ENCODE measurements at regions not wholly inside any gene's neighbourhood (a gene's known extent, or its start where the extent isn't known, plus 50 kb on each side); places are given as distances from the start of the nearest gene placed in this dataset.

DNA sequence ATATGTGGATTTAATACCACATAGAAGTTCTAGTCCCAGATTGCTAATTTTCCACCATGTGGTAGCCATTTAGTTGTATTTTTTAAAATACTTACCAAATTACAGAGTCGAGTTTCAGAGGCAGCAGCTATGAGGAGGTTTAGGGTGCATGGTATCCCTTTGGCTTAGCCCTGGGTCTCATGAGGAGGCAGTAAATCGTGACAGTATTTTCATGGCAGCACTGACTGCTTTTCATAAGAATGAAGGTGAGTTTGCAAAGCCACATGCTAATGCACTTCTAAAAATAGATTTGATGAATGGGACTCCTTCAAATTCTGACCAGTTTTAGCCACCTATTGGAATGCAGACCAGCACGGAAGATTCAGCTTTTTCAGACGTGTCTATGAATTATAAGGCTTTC, 114.0 kb upstream of the FRG1 start:
- Histone ChIP-seq H3K4me3 (ENCODE audit: low read length) (no peak overlapping the region), H3K27ac (ENCODE audit: low read length) (no peak overlapping the region), H3K9ac (ENCODE audit: low read length) (no peak overlapping the region), H3K4me1 (ENCODE audit: low read length) (no peaks in the 10 kb centered on the region), H3K27me3 (ENCODE audit: low read depth, low read length) (no peaks in the 10 kb centered on the region), H3K79me2 (ENCODE audit: low read length) (no peaks in the 10 kb centered on the region), H4K20me1 (ENCODE audit: insufficient read depth, low read length) (no peaks in the 10 kb centered on the region), H3K4me2 (ENCODE audit: low read length) (no peak overlapping the region), H3K9me3 (ENCODE audit: insufficient read depth, low read length) (no peaks in the 10 kb centered on the region), H3K36me3 (replicated peaks; ENCODE audit: low read depth, low read length) (no peaks in the 10 kb centered on the region), H2AFZ (ENCODE audit: low read depth, low read length) (no peak overlapping the region)
- TF ChIP-seq, protein P1, sequence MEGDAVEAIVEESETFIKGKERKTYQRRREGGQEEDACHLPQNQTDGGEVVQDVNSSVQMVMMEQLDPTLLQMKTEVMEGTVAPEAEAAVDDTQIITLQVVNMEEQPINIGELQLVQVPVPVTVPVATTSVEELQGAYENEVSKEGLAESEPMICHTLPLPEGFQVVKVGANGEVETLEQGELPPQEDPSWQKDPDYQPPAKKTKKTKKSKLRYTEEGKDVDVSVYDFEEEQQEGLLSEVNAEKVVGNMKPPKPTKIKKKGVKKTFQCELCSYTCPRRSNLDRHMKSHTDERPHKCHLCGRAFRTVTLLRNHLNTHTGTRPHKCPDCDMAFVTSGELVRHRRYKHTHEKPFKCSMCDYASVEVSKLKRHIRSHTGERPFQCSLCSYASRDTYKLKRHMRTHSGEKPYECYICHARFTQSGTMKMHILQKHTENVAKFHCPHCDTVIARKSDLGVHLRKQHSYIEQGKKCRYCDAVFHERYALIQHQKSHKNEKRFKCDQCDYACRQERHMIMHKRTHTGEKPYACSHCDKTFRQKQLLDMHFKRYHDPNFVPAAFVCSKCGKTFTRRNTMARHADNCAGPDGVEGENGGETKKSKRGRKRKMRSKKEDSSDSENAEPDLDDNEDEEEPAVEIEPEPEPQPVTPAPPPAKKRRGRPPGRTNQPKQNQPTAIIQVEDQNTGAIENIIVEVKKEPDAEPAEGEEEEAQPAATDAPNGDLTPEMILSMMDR (IDR thresholded peaks at IDR 0.05; ENCODE audit: low read depth, low read length), result no peak
- no peak for TF ChIP-seq EZH2phosphoT487 (IDR thresholded peaks at IDR 0.05; ENCODE audit: low read depth)

DNA sequence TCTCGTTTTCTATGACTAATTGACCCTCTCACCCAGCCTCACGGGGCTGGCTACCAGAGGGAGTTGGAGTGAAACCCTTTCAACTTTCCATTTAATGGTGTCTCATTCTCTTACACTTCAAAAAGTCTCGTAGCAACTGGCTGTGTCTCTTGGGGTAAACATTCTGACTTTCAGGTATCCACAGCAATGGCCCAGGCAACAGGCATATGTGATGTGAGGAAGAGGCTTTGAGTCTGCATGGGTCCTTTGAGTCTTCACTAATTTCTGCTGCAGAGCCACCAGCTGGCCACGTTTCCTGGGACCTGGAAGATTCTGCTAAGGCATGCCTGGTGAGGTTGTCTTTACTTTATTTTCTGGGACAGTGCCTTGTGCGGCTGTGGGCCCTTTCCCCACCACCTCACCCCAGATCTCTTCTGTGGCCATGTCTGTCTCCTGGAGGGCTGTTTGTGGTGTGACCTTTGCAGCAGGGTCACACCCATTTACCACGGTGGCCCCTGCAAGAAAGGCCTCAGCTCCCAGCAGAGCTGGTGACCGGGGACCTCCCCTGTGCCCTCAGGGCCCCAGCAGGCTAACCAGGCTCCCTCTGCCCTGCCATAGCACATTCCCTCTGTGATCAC, 112.5 kb upstream of the FRG1 start:
- no peak overlapping the region for H3K4me2 ChIP-seq (ENCODE audit: low read length)
- no peaks in the 10 kb centered on the region for H4K20me1 ChIP-seq (ENCODE audit: insufficient read depth, low read length)
- TF ChIP-seq, protein P1 (IDR thresholded peaks at IDR 0.05; ENCODE audit: low read depth, low read length), result no peak
- H3K79me2 ChIP-seq (ENCODE audit: low read length), result no peaks in the 10 kb centered on the region
- H3K4me1 ChIP-seq (ENCODE audit: low read length), result no peaks in the 10 kb centered on the region
- no peak overlapping the region for H3K9ac ChIP-seq (ENCODE audit: low read length)
- no peaks in the 10 kb centered on the region for H3K36me3 ChIP-seq (replicated peaks; ENCODE audit: low read depth, low read length)
- H2AFZ ChIP-seq (ENCODE audit: low read depth, low read length), result no peak overlapping the region
- H3K9me3 ChIP-seq (ENCODE audit: insufficient read depth, low read length), result no peaks in the 10 kb centered on the region
- H3K27ac ChIP-seq (ENCODE audit: low read length), result no peak overlapping the region
- no peaks in the 10 kb centered on the region for H3K27me3 ChIP-seq (ENCODE audit: low read depth, low read length)
- H3K4me3 ChIP-seq (ENCODE audit: low read length), result no peak overlapping the region

DNA sequence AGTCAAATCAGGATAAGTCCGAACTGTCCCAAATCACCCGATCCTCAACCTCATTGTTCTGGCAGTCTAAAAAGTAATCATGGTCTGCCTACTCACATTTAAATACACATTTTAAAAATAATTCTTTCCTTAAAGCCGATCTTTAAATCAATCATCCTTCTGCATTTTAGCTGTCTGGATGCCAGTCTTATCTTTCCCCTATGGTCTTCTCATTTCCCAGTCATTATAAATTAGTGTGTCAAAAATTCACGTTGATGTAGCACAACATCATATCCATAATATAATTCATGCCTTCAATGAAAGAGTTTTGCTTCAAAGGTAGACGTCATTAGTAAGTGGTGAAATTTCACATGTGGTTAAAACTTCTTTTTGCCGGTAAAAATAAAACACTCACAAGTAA, 108.1 kb upstream of the FRG1 start:
- no peak overlapping the region for H3K4me2 ChIP-seq (ENCODE audit: low read length)
- H3K4me3 ChIP-seq (ENCODE audit: low read length), result no peak overlapping the region

DNA sequence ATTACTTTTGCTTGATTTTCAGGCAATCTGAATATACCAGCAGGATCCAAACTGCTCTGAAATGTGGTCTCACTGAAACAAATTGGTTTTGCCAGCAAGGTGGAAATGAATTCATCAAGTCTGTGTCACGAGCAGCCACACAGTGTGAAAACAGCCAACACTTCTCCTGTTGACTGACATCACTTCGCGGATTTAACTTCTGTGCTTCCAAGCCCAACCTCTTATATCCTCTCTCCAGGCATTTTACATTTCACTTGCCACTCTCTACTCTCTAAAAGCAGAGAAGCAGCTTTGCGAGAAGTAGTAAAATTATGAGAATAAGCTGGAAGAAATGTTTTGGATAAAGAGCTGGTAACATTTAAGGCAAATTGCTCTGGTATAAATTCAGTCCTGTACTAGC, 106.1 kb upstream of the FRG1 start:
- H3K4me2 ChIP-seq (ENCODE audit: low read length), result no peak overlapping the region
- TF ChIP-seq, protein P1 (IDR thresholded peaks at IDR 0.05; ENCODE audit: low read depth, low read length), result no peak
- TF ChIP-seq EZH2phosphoT487 (IDR thresholded peaks at IDR 0.05; ENCODE audit: low read depth), result no peak
- H2AFZ ChIP-seq (ENCODE audit: low read depth, low read length), result no peak overlapping the region
- no peak overlapping the region for H3K9ac ChIP-seq (ENCODE audit: low read length)
- H3K4me3 ChIP-seq (ENCODE audit: low read length), result no peak overlapping the region
- no peaks in the 10 kb centered on the region for H3K27me3 ChIP-seq (ENCODE audit: low read depth, low read length)
- H3K9me3 ChIP-seq (ENCODE audit: insufficient read depth, low read length), result no peaks in the 10 kb centered on the region
- no peak overlapping the region for H3K27ac ChIP-seq (ENCODE audit: low read length)
- H3K4me1 ChIP-seq (ENCODE audit: low read length), result no peaks in the 10 kb centered on the region
- no peaks in the 10 kb centered on the region for H3K79me2 ChIP-seq (ENCODE audit: low read length)
- no peaks in the 10 kb centered on the region for H4K20me1 ChIP-seq (ENCODE audit: insufficient read depth, low read length)
- H3K36me3 ChIP-seq (replicated peaks; ENCODE audit: low read depth, low read length), result no peaks in the 10 kb centered on the region

More for the DNA sequence above, 108.1 kb upstream of the FRG1 start:
- Histone ChIP-seq H3K4me1 (ENCODE audit: low read length) (no peaks in the 10 kb centered on the region), H3K79me2 (ENCODE audit: low read length) (no peaks in the 10 kb centered on the region), H3K9me3 (ENCODE audit: insufficient read depth, low read length) (no peaks in the 10 kb centered on the region), H3K36me3 (replicated peaks; ENCODE audit: low read depth, low read length) (no peaks in the 10 kb centered on the region), H3K27me3 (ENCODE audit: low read depth, low read length) (no peaks in the 10 kb centered on the region), H2AFZ (ENCODE audit: low read depth, low read length) (no peak overlapping the region), H3K9ac (ENCODE audit: low read length) (no peak overlapping the region), H4K20me1 (ENCODE audit: insufficient read depth, low read length) (no peaks in the 10 kb centered on the region), H3K27ac (ENCODE audit: low read length) (no peak overlapping the region)
- TF ChIP-seq EZH2phosphoT487 (IDR thresholded peaks at IDR 0.05; ENCODE audit: low read depth), result no peak
- TF ChIP-seq, protein P1 (IDR thresholded peaks at IDR 0.05; ENCODE audit: low read depth, low read length), result no peak
